GM23338 (cell line): ENCODE measurements at regions not wholly inside any gene's neighbourhood (a gene's known extent, or its start where the extent isn't known, plus 50 kb on each side); places are given as distances from the start of the nearest gene placed in this dataset.

Experiments used
- ATAC-seq: fragments of 200-7000 bp; cut with Tn5 transposase; 3 replicates; pipeline ENCODE4 v1.9.1; 2020
- DNase-seq: peaks from one replicate; pipeline ENCODE4 v3.0.0-alpha.2; 2015; ENCODE audit warnings: low spot score
- H2AFZ ChIP-seq: fragments of 200-600 bp; sonication (generic); 2 replicates; pipeline ENCODE4 v1.8.0; 2016; ENCODE audit warnings: antibody characterized with exemption, mild to moderate bottlenecking, moderate library complexity
- H3F3A ChIP-seq: fragments of 200-600 bp; sonication (generic); replicated peaks from 2 replicates; pipeline ENCODE4 v1.8.0; 2017; ENCODE audit warnings: antibody characterized with exemption, mixed run types, low read depth
- H3K27ac ChIP-seq: fragments of 200-600 bp; sonication (generic); 2 replicates; pipeline ENCODE4 v1.6.1; 2016; ENCODE audit warnings: low read depth
- H3K27me3 ChIP-seq: fragments of 200-600 bp; sonication (generic); 2 replicates; pipeline ENCODE4 v1.8.0; 2016; ENCODE audit warnings: mild to moderate bottlenecking, mixed run types, moderate library complexity; ENCODE audit not compliant: insufficient read depth
- H3K36me3 ChIP-seq: fragments of 200-600 bp; sonication (generic); 2 replicates; pipeline ENCODE4 v1.8.0; 2016; ENCODE audit warnings: mild to moderate bottlenecking; ENCODE audit not compliant: insufficient read depth
- H3K4me1 ChIP-seq: fragments of 200-600 bp; sonication (generic); 2 replicates; pipeline ENCODE4 v1.8.0; 2016; ENCODE audit warnings: mild to moderate bottlenecking, moderate library complexity; ENCODE audit not compliant: insufficient read depth
- H3K4me2 ChIP-seq: fragments of 200-600 bp; sonication (generic); 2 replicates; pipeline ENCODE4 v1.7.1; 2017; ENCODE audit warnings: mixed run types
- H3K4me3 ChIP-seq: fragments of 200-600 bp; sonication (generic); 2 replicates; pipeline ENCODE4 v1.6.1; 2016; ENCODE audit warnings: mixed run types
- H3K79me2 ChIP-seq: fragments of 200-600 bp; sonication (generic); replicated peaks from 2 replicates; pipeline ENCODE4 v1.8.0; 2017; ENCODE audit warnings: mild to moderate bottlenecking; ENCODE audit not compliant: insufficient read depth
- H3K9me2 ChIP-seq: fragments of 200-600 bp; sonication (generic); 2 replicates; pipeline ENCODE4 v1.8.0; 2017; ENCODE audit not compliant: insufficient read depth
- H4K20me1 ChIP-seq: fragments of 200-600 bp; sonication (generic); replicated peaks from 2 replicates; pipeline ENCODE4 v1.8.0; 2017; ENCODE audit warnings: mild to moderate bottlenecking; ENCODE audit not compliant: insufficient read depth
- H3K27ac Mint-ChIP-seq: 2 replicates; pipeline ENCODE4 v1.8.0; 2020; ENCODE audit warnings: inconsistent platforms, mild to moderate bottlenecking, moderate library complexity, mixed read lengths
- H3K27me3 Mint-ChIP-seq: 3 replicates; pipeline ENCODE4 v1.8.0; 2022; ENCODE audit warnings: low read depth, mild to moderate bottlenecking, moderate library complexity, mixed read lengths, inconsistent platforms; ENCODE audit not compliant: insufficient read depth, poor library complexity
- H3K36me3 Mint-ChIP-seq: 3 replicates; pipeline ENCODE4 v1.8.0; 2021; ENCODE audit warnings: low read depth, mild to moderate bottlenecking, inconsistent platforms, moderate library complexity, mixed read lengths
- H3K4me1 Mint-ChIP-seq: 3 replicates; pipeline ENCODE4 v1.8.0; 2020; ENCODE audit warnings: mild to moderate bottlenecking, inconsistent platforms, mixed read lengths
- H3K4me3 Mint-ChIP-seq: 3 replicates; pipeline ENCODE4 v1.8.0; 2021; ENCODE audit warnings: moderate library complexity, mild to moderate bottlenecking, inconsistent platforms, mixed read lengths
- H3K9me3 Mint-ChIP-seq: 3 replicates; pipeline ENCODE4 v1.8.0; 2020; ENCODE audit warnings: moderate library complexity, mild to moderate bottlenecking, inconsistent platforms, mixed read lengths
- CREB1 ChIP-seq: fragments of 250-450 bp; sonication (Bioruptor Pico); IDR thresholded peaks from 2 replicates; pipeline ENCODE4 v1.5.0; 2020; ENCODE audit warnings: low read depth, mild to moderate bottlenecking, moderate library complexity
- ETS1 ChIP-seq: IDR thresholded peaks from 2 replicates; pipeline ENCODE4 v1.6.1; 2016; ENCODE audit warnings: antibody characterized with exemption
- EZH2phosphoT487 ChIP-seq: fragments of 200-600 bp; sonication (generic); IDR thresholded peaks from one replicate; pipeline ENCODE4 v1.8.1; 2018; ENCODE audit warnings: antibody characterized with exemption; ENCODE audit not compliant: unreplicated experiment
- NANOG ChIP-seq: IDR thresholded peaks from 2 replicates; pipeline ENCODE4 v1.6.1; 2016; ENCODE audit warnings: antibody characterized with exemption, borderline replicate concordance
- STAT1 ChIP-seq: IDR thresholded peaks from one replicate; pipeline ENCODE4 v1.6.1; 2016; ENCODE audit warnings: antibody characterized with exemption; ENCODE audit not compliant: unreplicated experiment
- ZNF114 ChIP-seq: fragments of 250-450 bp; sonication (Bioruptor Pico); IDR thresholded peaks from 2 replicates; pipeline ENCODE4 v1.5.0; 2020; ENCODE audit warnings: mild to moderate bottlenecking, moderate library complexity
- ZNF331 ChIP-seq: fragments of 250-450 bp; sonication (Bioruptor Pico); IDR thresholded peaks from 2 replicates; pipeline ENCODE4 v1.5.0; 2020; ENCODE audit warnings: low read depth, mild to moderate bottlenecking, moderate library complexity
- ZNF462 ChIP-seq: fragments of 250-450 bp; sonication (Bioruptor Pico); IDR thresholded peaks from 2 replicates; pipeline ENCODE4 v1.5.0; 2020; ENCODE audit warnings: mild to moderate bottlenecking, moderate library complexity

- no peak for TF ChIP-seq ZNF462 (CRISPR knock-in tag)
- no peak for TF ChIP-seq ZNF331 (CRISPR knock-in tag)
- TF ChIP-seq EZH2phosphoT487 = no peak
- TF ChIP-seq ETS1 = no peak
- TF ChIP-seq ZNF114 = no peak
- no peak for TF ChIP-seq STAT1
- no peak for TF ChIP-seq NANOG
These were observed 124.8 kb upstream of the SYT6 start (continued) for GRCh38 chr1:114278430-114278829.

GRCh38 chr1:114274621-114275317 is 121.1 kb upstream of the SYT6 start:
- H3K9me3 Mint-ChIP-seq = no peaks in the 10 kb centered on the region
- H3K36me3 Mint-ChIP-seq = no peaks in the 10 kb centered on the region
- peaks cover 2% of the 10 kb centered on the region for H3K27me3 Mint-ChIP-seq
- Histone ChIP-seq H3K27me3 (no peaks in the 10 kb centered on the region), H3K4me2 (no peak overlapping the region), H4K20me1 (no peaks in the 10 kb centered on the region), H2AFZ (no peak overlapping the region), H3F3A (no peaks in the 10 kb centered on the region), H3K36me3 (no peaks in the 10 kb centered on the region), H3K4me3 (no peak overlapping the region), H3K27ac (no peak overlapping the region), H3K4me1 (no peaks in the 10 kb centered on the region), H3K9me2 (0 out of 2 replicates have a peak, but pooled peaks cover 2% of the 10 kb centered on the region), H3K79me2 (no peaks in the 10 kb centered on the region)
- no peak overlapping the region for H3K4me3 Mint-ChIP-seq
- DNase-seq (no peak), ATAC-seq (no peak)
- H3K4me1 Mint-ChIP-seq = no peaks in the 10 kb centered on the region
- H3K27ac Mint-ChIP-seq = no peak overlapping the region
- TF ChIP-seq ZNF331 (CRISPR knock-in tag) = no peak
- TF ChIP-seq CREB1 = no peak
- no peak for TF ChIP-seq ZNF462 (CRISPR knock-in tag)
